ENCODE measurements at regions not wholly inside any gene's neighbourhood (a gene's known extent, or its start where the extent isn't known, plus 50 kb on each side); places are given as distances from the start of the nearest gene placed in this dataset.

DNA sequence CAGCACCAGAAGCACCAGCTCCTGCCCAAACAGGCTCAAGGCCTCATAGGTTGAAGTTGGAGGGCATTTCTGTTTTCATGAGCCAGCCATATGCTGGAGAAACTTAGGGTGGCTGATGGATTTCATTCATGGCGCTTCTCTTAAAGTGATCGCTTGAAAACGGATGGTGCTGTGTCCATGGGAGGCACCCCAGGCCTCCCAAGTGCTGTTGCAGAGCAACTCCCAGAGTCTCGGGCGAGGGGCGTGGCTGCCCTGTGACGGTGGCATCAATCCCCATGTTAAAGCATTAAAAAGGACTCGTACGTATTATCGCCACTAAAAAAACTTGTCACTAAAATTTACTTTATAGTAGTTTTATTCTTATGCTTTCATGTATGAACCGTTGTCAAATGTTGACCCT lies 128.3 kb downstream of the MRPL36 start:
- Histone ChIP-seq H3K4me1 (no peaks in the 10 kb centered on the region), H3K27ac (no peak overlapping the region), H3K9me3 (replicated peaks) (no peaks in the 10 kb centered on the region), H3K4me3 (no peak overlapping the region), H3K36me3 (no peaks in the 10 kb centered on the region), H3K27me3 (no peaks in the 10 kb centered on the region)
- no peak for DNase-seq

DNA sequence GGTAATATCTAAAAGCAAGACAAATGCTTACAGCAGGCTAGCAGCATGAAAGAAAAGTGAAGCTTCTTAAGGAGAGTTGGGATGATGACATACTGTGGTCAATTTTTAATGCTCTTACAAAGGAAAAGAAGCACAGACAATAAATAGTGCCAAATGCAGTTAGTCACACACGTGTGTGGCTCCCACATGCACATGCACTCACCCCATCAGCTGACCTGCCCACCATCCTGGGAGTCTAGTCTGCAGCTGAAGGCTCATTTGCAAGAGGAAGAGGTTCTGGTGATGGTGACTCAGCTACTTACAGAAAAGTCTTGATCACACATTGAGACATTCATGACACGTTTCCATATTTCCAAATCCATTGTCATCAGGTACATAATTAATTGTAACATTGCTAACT lies 129.3 kb downstream of the MRPL36 start:
- no peaks in the 10 kb centered on the region for H3K27me3 ChIP-seq
- DNase-seq, result no peak
- no peak overlapping the region for H3K27ac ChIP-seq
- H3K4me1 ChIP-seq, result no peaks in the 10 kb centered on the region
- H3K4me3 ChIP-seq, result no peak overlapping the region
- no peaks in the 10 kb centered on the region for H3K36me3 ChIP-seq
- no peaks in the 10 kb centered on the region for H3K9me3 ChIP-seq (replicated peaks)

GRCh38 chr5:1669276-1670155 lies 130.1 kb downstream of the MRPL36 start:
- no peaks in the 10 kb centered on the region for H3K36me3 ChIP-seq
- H3K9me3 ChIP-seq (replicated peaks), result no peaks in the 10 kb centered on the region

GRCh38 chr5:1668141-1668721 lies 131.4 kb downstream of the MRPL36 start:
- no peaks in the 10 kb centered on the region for H3K4me1 ChIP-seq
- H3K27me3 ChIP-seq, result no peaks in the 10 kb centered on the region
- H3K27ac ChIP-seq, result no peak overlapping the region
- no peak overlapping the region for H3K4me3 ChIP-seq
- H3K9me3 ChIP-seq (replicated peaks), result no peaks in the 10 kb centered on the region
- no peak for DNase-seq
- H3K36me3 ChIP-seq, result no peaks in the 10 kb centered on the region

More at GRCh38 chr5:1669276-1670155, 130.1 kb downstream of the MRPL36 start:
- no peaks in the 10 kb centered on the region for H3K4me1 ChIP-seq
- H3K27me3 ChIP-seq, result no peaks in the 10 kb centered on the region
- no peak for DNase-seq
- no peak overlapping the region for H3K4me3 ChIP-seq
- no peak overlapping the region for H3K27ac ChIP-seq

DNA sequence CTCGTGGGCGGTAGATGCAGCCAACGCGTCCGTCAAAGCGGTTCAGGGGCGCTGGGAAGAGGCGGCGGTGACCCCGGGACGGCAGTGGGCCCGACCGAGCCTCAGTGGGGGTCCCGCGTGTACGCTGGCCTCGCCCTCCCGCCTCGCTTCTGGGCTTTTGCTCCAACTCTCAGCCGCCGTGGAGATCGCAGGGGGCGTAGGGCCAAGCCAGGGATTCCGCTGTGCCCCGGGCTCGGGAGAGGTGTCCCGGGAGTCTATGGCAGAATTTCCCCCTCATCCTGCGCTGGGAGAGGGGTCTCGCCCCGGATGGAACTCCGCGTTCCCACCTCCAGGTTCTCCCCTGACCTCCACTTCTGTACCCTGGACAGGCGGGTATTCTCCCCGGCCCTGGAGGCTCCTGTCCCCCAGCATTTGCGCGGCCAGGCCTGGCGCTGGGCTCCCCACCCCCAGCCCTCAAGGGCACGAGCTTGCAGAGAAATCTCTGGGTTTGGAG lies 131.9 kb downstream of the MRPL36 start:
- no peak for DNase-seq

GRCh38 chr5:1666812-1667588 lies 132.6 kb downstream of the MRPL36 start:
- Histone ChIP-seq H3K9me3 (replicated peaks) (no peaks in the 10 kb centered on the region), H3K4me3 (no peak overlapping the region), H3K4me1 (no peaks in the 10 kb centered on the region), H3K27ac (no peak overlapping the region), H3K36me3 (no peaks in the 10 kb centered on the region), H3K27me3 (no peaks in the 10 kb centered on the region)
- no peak for DNase-seq

More for the DNA sequence above, 131.9 kb downstream of the MRPL36 start:
- no peaks in the 10 kb centered on the region for H3K9me3 ChIP-seq (replicated peaks)
- no peaks in the 10 kb centered on the region for H3K4me1 ChIP-seq
- H3K4me3 ChIP-seq, result no peak overlapping the region
- no peaks in the 10 kb centered on the region for H3K27me3 ChIP-seq
- H3K27ac ChIP-seq, result no peak overlapping the region
- H3K36me3 ChIP-seq, result no peaks in the 10 kb centered on the region

DNA sequence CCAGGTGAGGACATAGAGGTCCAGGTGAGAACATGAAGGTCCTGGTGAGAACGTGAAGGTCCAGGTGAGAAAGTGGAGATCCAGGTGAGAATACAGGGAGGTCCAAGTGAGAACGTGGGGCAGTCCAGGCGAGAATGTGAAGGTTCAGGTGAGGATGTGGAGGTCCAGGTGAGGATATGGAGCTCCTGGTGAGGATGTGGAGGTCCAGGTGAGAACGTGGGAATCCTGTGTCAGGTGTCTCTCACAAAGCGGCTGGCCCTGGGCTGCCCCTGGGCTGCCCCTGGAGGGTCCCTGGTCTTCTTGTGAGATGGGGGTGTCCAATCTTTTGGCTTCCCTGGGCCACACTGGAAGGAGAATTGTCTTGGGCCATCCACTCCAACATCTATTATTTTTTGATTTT lies 133.4 kb downstream of the MRPL36 start:
- no peak for DNase-seq
- Histone ChIP-seq H3K4me3 (no peak overlapping the region), H3K27me3 (no peaks in the 10 kb centered on the region), H3K4me1 (no peaks in the 10 kb centered on the region), H3K36me3 (no peaks in the 10 kb centered on the region), H3K27ac (no peak overlapping the region), H3K9me3 (replicated peaks) (no peaks in the 10 kb centered on the region)

- Histone ChIP-seq H3K4me1 (no peaks in the 10 kb centered on the region), H3K27ac (no peak overlapping the region), H3K9me3 (replicated peaks) (no peaks in the 10 kb centered on the region), H3K27me3 (no peaks in the 10 kb centered on the region), H3K36me3 (no peaks in the 10 kb centered on the region), H3K4me3 (no peak overlapping the region)
- no peak for DNase-seq
Measured at GRCh38 chr5:1665803-1666202, 133.8 kb downstream of the MRPL36 start.

DNA sequence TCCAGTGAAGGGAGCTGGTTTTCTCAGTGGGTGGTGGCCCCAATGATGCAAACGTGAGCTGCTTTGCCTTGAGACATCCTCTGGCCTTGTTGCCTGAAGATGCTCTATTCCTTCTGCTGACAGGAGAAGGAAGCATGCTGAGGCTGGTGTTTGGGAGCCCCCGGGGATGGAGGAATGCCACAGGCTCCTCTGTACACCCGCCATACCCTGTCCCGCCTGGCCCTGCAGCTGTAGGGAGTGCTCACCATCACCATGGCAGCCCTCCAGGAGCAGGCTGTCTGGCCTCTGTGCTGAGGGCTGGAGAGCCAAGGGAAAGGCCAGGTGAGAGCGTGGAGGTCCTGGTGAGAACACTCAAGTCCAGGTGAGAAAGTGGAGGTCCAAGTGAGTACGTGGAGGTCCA lies 134.4 kb downstream of the MRPL36 start:
- H3K36me3 ChIP-seq, result no peaks in the 10 kb centered on the region
- H3K27me3 ChIP-seq, result no peaks in the 10 kb centered on the region
- H3K4me1 ChIP-seq, result no peaks in the 10 kb centered on the region
- no peaks in the 10 kb centered on the region for H3K9me3 ChIP-seq (replicated peaks)
- DNase-seq, result no peak
- no peak overlapping the region for H3K27ac ChIP-seq
- no peak overlapping the region for H3K4me3 ChIP-seq

- Histone ChIP-seq H3K9me3 (replicated peaks) (no peaks in the 10 kb centered on the region), H3K4me1 (no peaks in the 10 kb centered on the region), H3K27ac (no peak overlapping the region), H3K4me3 (no peak overlapping the region), H3K36me3 (no peaks in the 10 kb centered on the region), H3K27me3 (no peaks in the 10 kb centered on the region)
- no peak for DNase-seq
Measured at GRCh38 chr5:1663186-1663585, 136.5 kb downstream of the MRPL36 start.

GRCh38 chr5:1662559-1663085 lies 137.0 kb downstream of the MRPL36 start:
- Histone ChIP-seq H3K4me3 (no peak overlapping the region), H3K36me3 (no peaks in the 10 kb centered on the region), H3K4me1 (no peaks in the 10 kb centered on the region), H3K27ac (no peak overlapping the region), H3K27me3 (no peaks in the 10 kb centered on the region), H3K9me3 (replicated peaks) (no peaks in the 10 kb centered on the region)
- DNase-seq, result no peak

- H3K9me3 ChIP-seq (replicated peaks), result no peaks in the 10 kb centered on the region
- no peaks in the 10 kb centered on the region for H3K4me1 ChIP-seq
- no peaks in the 10 kb centered on the region for H3K27me3 ChIP-seq
- H3K27ac ChIP-seq, result no peak overlapping the region
- no peak overlapping the region for H3K4me3 ChIP-seq
- DNase-seq, result no peak
- no peaks in the 10 kb centered on the region for H3K36me3 ChIP-seq
Measured at GRCh38 chr5:1661831-1662558, 137.6 kb downstream of the MRPL36 start.

GRCh38 chr5:1661311-1661710 lies 137.6 kb upstream of the LPCAT1 start:
- Histone ChIP-seq H3K27me3 (no peaks in the 10 kb centered on the region), H3K27ac (no peak overlapping the region), H3K4me3 (no peak overlapping the region), H3K36me3 (no peaks in the 10 kb centered on the region), H3K4me1 (no peaks in the 10 kb centered on the region), H3K9me3 (replicated peaks) (no peaks in the 10 kb centered on the region)
- DNase-seq, result no peak

GRCh38 chr5:1660511-1660910 lies 136.8 kb upstream of the LPCAT1 start:
- Histone ChIP-seq H3K9me3 (replicated peaks) (no peaks in the 10 kb centered on the region), H3K4me1 (no peaks in the 10 kb centered on the region), H3K36me3 (no peaks in the 10 kb centered on the region), H3K27ac (no peak overlapping the region), H3K4me3 (no peak overlapping the region), H3K27me3 (no peaks in the 10 kb centered on the region)
- DNase-seq, result no peak
